Urinary bladder (tissue), 3 donors: ENCODE measurements at regions not wholly inside any gene's neighbourhood (a gene's known extent, or its start where the extent isn't known, plus 50 kb on each side); places are given as distances from the start of the nearest gene placed in this dataset.
"Not testable (repeated sequence)": the region's sequence is repeated elsewhere in the genome, so short reads cannot be mapped to it uniquely, and the experiment has no call there.

Experiments used
- DNase-seq: peaks from one replicate; pipeline ENCODE4 v3.0.0-alpha.2; 2015; ENCODE audit errors: extremely low spot score
- H3K27ac ChIP-seq: one replicate; pipeline ENCODE4 v1.5.1; 2013; ENCODE audit warnings: low read depth, mild to moderate bottlenecking, moderate library complexity
- H3K36me3 ChIP-seq: one replicate; pipeline ENCODE4 v1.6.1; 2013; ENCODE audit warnings: mild to moderate bottlenecking, moderate library complexity; ENCODE audit not compliant: insufficient read depth
- H3K4me1 ChIP-seq: one replicate; pipeline ENCODE4 v1.6.1; 2013; ENCODE audit warnings: mild to moderate bottlenecking, moderate library complexity; ENCODE audit not compliant: insufficient read depth
- H3K4me3 ChIP-seq: one replicate; pipeline ENCODE4 v1.5.1; 2013; ENCODE audit warnings: low read depth, low read length
- WGBS: extraction: QIAGEN DNeasy Blood & Tissue Kit; methylation state at CpG from one replicate; pipeline ENCODE4 v1.1.7; 2013; 5-methylcytosine and 5-hydroxymethylcytosine counted together
- donor health status: healthy with polysubstance abuse.
- donor health status: healthy.

DNA sequence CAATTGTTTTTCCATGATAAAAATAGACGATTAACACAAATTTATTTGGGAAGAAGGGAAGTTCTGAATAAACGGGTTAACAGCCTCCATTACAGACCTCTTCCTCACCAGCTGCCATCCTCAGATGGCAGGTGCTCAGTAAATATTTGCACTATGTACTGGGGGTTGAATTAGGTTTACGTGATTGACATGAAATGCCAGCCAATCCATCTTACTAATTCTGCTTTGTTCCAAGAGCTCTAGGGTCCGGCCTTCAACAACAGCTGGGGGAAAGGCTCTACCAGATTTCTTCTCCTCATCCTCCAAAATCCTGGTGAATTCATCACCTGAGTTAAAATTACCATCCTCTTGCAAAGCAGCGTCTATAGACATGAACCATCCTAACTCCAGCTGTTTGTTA is 104.6 kb downstream of the MTX3 start:
- WGBS = 76% methylated on average over 5 of the region's 5 CpGs
- Histone ChIP-seq H3K4me1 (no peaks in the 10 kb centered on the region), H3K36me3 (no peaks in the 10 kb centered on the region), H3K4me3 (no peak overlapping the region), H3K27ac (no peak overlapping the region)
- DNase-seq = no peak

- H3K27ac ChIP-seq, H3K36me3 ChIP-seq, DNase-seq, H3K4me3 ChIP-seq, H3K4me1 ChIP-seq: not testable (repeated sequence)
- 94% methylated on average over 1 of the region's 1 CpG for WGBS
Measured at GRCh38 chr5:79879880-79880279, 111.2 kb downstream of the MTX3 start.

GRCh38 chr5:79878721-79879336 is 112.2 kb downstream of the MTX3 start:
- DNase-seq = no peak

DNA sequence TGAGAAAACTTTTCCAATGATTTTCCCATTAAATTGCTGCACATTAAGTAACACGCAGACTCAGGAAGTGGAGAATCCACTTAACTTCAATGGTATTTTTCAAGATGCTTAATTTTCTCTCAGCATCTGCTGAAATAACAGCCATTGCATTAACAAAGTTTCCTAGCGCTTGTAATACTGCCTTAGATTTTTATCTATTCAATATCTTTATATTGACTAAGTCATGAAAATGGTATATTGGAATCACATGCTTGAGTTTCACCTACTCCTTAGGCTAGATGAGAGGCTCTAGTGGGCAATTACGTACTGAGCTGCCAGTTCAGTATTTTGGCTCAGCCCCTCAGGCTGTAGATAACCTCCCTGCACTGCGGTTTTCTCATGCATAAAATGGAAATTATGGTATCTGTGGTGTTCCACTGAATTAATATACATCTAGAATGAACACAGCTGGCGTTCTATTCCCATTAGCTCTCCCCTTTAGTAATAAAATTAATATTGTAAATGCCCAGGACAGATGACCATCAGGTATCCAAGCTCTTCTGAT is 112.9 kb downstream of the MTX3 start:
- Histone ChIP-seq H3K4me3 (no peak overlapping the region), H3K36me3 (no peaks in the 10 kb centered on the region), H3K4me1 (no peaks in the 10 kb centered on the region), H3K27ac (no peak overlapping the region)
- WGBS = 64% methylated on average over 5 of the region's 5 CpGs
- no peak for DNase-seq

More at GRCh38 chr5:79878721-79879336, 112.2 kb downstream of the MTX3 start:
- H3K4me3 ChIP-seq = no peak overlapping the region
- H3K36me3 ChIP-seq = no peaks in the 10 kb centered on the region
- no peak overlapping the region for H3K27ac ChIP-seq
- H3K4me1 ChIP-seq = no peaks in the 10 kb centered on the region
- 60% methylated on average over 5 of the region's 5 CpGs for WGBS

- WGBS = 58% methylated on average over 1 of the region's 1 CpG
- Histone ChIP-seq H3K27ac (no peak overlapping the region), H3K4me3 (no peak overlapping the region), H3K36me3 (no peaks in the 10 kb centered on the region), H3K4me1 (no peaks in the 10 kb centered on the region)
- no peak for DNase-seq
Measured at GRCh38 chr5:79876456-79876855, 114.6 kb downstream of the MTX3 start.

DNA sequence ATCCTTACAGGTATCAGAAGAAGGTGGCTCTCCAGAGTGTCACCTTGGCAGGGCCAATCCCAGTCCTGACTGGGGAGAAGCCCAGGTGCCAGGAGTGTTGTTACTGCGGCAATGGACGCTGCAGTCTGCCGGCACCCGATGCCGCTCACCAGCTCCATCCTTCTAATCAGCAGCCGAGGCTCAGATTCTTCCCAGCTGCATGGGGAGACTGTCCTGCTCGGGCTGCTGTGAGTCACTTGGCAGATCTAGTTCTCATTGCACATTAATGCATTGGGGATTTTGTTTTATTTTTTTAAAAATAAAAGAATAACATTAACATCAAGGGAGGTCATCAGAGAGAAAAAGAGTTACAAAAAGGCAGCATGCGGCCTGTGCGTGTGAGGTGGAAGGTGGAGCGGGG is 115.8 kb downstream of the MTX3 start:
- no peak overlapping the region for H3K27ac ChIP-seq

DNA sequence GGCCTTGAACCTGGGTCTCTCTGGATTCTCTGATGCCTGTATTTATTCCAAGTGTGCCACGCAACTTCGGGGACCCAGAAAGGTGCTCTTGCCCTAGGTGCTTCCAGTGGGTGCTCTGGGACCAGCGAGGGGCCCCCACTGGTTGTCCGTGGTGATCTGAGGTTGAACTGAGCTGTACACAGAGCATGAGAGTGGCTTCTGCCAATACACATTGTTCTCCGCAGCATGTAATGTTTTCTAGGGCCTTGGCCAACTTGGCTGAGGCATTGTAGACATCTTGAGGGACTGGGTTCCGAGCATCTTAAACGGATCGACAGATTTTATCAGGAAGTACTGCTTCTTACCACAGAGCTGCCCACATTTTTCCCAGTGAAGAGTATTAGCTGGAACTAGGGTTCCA is 117.9 kb downstream of the MTX3 start:
- no peak overlapping the region for H3K27ac ChIP-seq

More for the DNA sequence above, 115.8 kb downstream of the MTX3 start:
- 79% methylated on average over 10 of the region's 10 CpGs for WGBS
- no peak for DNase-seq
- Histone ChIP-seq H3K36me3 (no peaks in the 10 kb centered on the region), H3K4me1 (no peaks in the 10 kb centered on the region), H3K4me3 (no peak overlapping the region)

GRCh38 chr5:79872291-79872690 is 118.8 kb downstream of the MTX3 start:
- H3K27ac ChIP-seq = no peak overlapping the region
- no peak for DNase-seq
- WGBS = 51% methylated on average over 3 of the region's 3 CpGs

More for the DNA sequence above, 117.9 kb downstream of the MTX3 start:
- Histone ChIP-seq H3K4me3 (no peak overlapping the region), H3K36me3 (no peaks in the 10 kb centered on the region), H3K4me1 (no peaks in the 10 kb centered on the region)
- 84% methylated on average over 8 of the region's 8 CpGs for WGBS
- no peak for DNase-seq

GRCh38 chr5:79871364-79872120 is 119.5 kb downstream of the MTX3 start:
- H3K36me3 ChIP-seq = no peaks in the 10 kb centered on the region
- no peak overlapping the region for H3K27ac ChIP-seq
- H3K4me3 ChIP-seq = no peak overlapping the region
- 84% methylated on average over 8 of the region's 8 CpGs for WGBS
- no peaks in the 10 kb centered on the region for H3K4me1 ChIP-seq
- DNase-seq = no peak

More at GRCh38 chr5:79872291-79872690, 118.8 kb downstream of the MTX3 start:
- Histone ChIP-seq H3K36me3 (no peaks in the 10 kb centered on the region), H3K4me1 (no peaks in the 10 kb centered on the region), H3K4me3 (no peak overlapping the region)

DNA sequence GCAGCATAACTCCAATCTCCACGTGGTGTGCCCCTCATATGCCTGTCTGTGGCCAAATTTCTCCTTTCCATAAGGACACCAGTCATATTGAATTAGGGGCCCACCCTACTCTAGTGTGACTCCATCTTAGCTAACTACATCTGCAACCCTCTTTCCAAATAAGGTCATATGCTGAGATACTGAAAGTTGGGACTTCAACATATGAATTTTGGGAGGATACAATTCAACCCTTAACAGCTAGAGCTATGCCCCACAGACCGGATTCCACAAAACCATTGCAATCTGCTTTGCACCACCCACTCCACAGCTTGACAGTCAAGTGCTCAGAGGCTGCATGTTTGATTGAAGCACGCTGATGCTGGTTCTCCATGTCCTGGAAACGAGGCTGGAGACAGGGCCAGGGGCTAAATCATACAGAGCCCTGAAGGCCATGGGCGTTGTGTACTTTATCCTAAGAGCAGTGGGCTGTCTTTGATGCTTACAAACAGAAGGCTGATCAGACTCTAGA is 122.8 kb downstream of the MTX3 start:
- Histone ChIP-seq H3K4me3 (no peak overlapping the region), H3K36me3 (no peaks in the 10 kb centered on the region), H3K27ac (no peak overlapping the region), H3K4me1 (no peaks in the 10 kb centered on the region)
- DNase-seq = no peak
- 74% methylated on average over 5 of the region's 5 CpGs for WGBS

DNA sequence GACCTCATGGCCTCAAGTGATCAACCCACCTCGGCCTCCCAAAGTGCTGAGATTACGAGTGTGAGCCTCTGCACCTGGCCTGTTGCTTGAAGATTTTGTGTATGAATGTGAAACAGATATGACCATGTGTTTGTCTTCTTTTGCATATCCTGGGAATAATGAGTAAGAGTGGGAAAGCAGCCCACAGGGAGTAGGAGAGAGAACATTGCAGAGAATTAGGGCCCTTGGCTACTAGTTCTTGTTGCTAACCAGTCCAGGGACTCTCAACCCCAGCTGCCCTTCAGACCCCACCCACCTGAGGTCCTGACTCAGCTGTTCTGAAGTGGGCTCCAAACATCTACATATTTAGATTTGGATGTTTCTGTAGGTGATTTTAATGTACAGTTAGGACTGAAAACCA is 125.5 kb downstream of the MTX3 start:
- no peaks in the 10 kb centered on the region for H3K36me3 ChIP-seq
- H3K27ac ChIP-seq = no peak overlapping the region
- H3K4me1 ChIP-seq = no peaks in the 10 kb centered on the region
- H3K4me3 ChIP-seq = no peak overlapping the region
- no peak for DNase-seq
- 80% methylated on average over 2 of the region's 2 CpGs for WGBS

- DNase-seq = no peak
- Histone ChIP-seq H3K4me3 (no peak overlapping the region), H3K27ac (no peak overlapping the region), H3K4me1 (no peaks in the 10 kb centered on the region), H3K36me3 (no peaks in the 10 kb centered on the region)
- 46% methylated on average over 4 of the region's 4 CpGs for WGBS
Measured at GRCh38 chr5:79864364-79864763, 126.7 kb downstream of the MTX3 start.

GRCh38 chr5:79859588-79859987 is 131.5 kb downstream of the MTX3 start:
- no peak overlapping the region for H3K4me3 ChIP-seq
- no peaks in the 10 kb centered on the region for H3K36me3 ChIP-seq
- 37% methylated on average over 5 of the region's 5 CpGs for WGBS
- DNase-seq = no peak
- H3K27ac ChIP-seq = no peak overlapping the region
- no peaks in the 10 kb centered on the region for H3K4me1 ChIP-seq

GRCh38 chr5:79858410-79858723 is 132.7 kb downstream of the MTX3 start:
- H3K27ac ChIP-seq = no peak overlapping the region
- WGBS = 88% methylated on average over 2 of the region's 2 CpGs
- H3K4me3 ChIP-seq = no peak overlapping the region
- no peak for DNase-seq
- H3K36me3 ChIP-seq = no peaks in the 10 kb centered on the region
- no peaks in the 10 kb centered on the region for H3K4me1 ChIP-seq
